ENCODE measurements at regions not wholly inside any gene's neighbourhood (a gene's known extent, or its start where the extent isn't known, plus 50 kb on each side); places are given as distances from the start of the nearest gene placed in this dataset.

DNA sequence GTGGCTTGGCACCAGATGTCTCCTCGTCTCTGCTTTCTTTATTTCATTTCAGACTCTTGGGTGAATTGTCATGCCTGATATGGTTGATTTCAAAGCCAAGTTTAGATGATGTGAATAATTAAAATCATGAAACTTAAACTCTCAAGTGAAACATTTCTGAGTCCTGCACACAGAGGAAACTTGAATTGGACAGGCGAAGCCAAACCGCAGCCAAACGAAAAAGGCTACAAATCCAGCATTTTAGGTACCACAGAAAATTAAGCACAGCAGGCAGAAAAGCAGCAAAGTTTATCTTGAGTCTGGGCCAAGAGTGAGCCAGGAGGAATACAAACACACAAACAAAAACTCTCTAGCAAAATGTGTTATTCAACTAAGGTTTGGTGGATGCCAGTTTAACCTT is 659.8 kb upstream of the KLF4 start:
- no peak for DNase-seq (ENCODE audit: low spot score)
- TF ChIP-seq, protein P1, sequence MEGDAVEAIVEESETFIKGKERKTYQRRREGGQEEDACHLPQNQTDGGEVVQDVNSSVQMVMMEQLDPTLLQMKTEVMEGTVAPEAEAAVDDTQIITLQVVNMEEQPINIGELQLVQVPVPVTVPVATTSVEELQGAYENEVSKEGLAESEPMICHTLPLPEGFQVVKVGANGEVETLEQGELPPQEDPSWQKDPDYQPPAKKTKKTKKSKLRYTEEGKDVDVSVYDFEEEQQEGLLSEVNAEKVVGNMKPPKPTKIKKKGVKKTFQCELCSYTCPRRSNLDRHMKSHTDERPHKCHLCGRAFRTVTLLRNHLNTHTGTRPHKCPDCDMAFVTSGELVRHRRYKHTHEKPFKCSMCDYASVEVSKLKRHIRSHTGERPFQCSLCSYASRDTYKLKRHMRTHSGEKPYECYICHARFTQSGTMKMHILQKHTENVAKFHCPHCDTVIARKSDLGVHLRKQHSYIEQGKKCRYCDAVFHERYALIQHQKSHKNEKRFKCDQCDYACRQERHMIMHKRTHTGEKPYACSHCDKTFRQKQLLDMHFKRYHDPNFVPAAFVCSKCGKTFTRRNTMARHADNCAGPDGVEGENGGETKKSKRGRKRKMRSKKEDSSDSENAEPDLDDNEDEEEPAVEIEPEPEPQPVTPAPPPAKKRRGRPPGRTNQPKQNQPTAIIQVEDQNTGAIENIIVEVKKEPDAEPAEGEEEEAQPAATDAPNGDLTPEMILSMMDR (IDR thresholded peaks at IDR 0.05) = no peak

DNA sequence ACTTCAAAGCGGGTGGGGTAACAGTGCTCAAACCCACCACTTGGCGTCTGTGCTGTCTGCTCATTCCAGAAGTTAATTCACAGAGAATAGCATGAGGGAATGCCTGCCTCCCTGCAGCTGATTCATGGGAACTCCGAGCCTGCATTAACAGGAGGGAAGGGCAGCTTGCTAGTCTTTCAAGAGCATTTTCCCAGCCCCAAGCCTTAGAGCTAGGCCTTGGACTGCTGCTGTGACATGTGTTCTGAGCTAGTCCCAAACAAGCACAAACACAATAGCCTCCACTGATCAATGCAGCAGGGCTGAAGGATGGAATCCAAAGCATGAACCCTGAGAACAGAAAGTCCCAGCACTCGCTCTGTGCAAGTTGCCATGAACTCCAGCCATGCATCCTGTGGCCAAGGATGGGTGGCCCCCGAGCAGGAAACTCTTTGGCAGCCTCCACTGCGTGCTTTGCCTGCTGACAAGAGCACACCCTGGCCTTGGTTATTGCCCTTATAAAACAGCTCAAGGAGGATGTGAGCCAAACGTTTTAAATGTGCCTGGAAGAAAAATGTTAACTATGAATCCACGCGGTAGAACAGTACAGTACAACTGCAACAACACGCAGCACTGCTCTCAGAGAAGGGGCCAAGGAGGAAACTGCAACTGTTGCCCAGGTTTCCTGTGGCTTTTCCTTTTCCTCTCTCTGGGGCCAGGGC is 653.1 kb upstream of the KLF4 start:
- peak; percentile 96 for DNase-seq (ENCODE audit: low spot score)
- TF ChIP-seq, protein P1 (IDR thresholded peaks at IDR 0.05) = no peak
- H3K27ac ChIP-seq = peak overlapping the region; percentile 64 to 93
- H3K4me3 ChIP-seq = no peak overlapping the region

More for the DNA sequence above, 659.8 kb upstream of the KLF4 start:
- no peak overlapping the region for H3K4me3 ChIP-seq
- no peak overlapping the region for H3K27ac ChIP-seq

GRCh38 chr9:108142142-108142503 is 652.6 kb upstream of the KLF4 start:
- DNase-seq (ENCODE audit: low spot score) = no peak
- TF ChIP-seq, protein P1 (IDR thresholded peaks at IDR 0.05) = no peak
- Histone ChIP-seq H3K4me3 (no peak overlapping the region), H3K27ac (peak overlapping the region; percentile 64 to 93)

GRCh38 chr9:108139900-108140299 is 650.3 kb upstream of the KLF4 start:
- H3K27ac ChIP-seq = no peak overlapping the region
- DNase-seq (ENCODE audit: low spot score) = no peak
- TF ChIP-seq, protein P1 (IDR thresholded peaks at IDR 0.05) = no peak
- no peak overlapping the region for H3K4me3 ChIP-seq

- Histone ChIP-seq H3K27ac (no peak overlapping the region), H3K4me3 (no peak overlapping the region)
- no peak for DNase-seq (ENCODE audit: low spot score)
- TF ChIP-seq, protein P1 (IDR thresholded peaks at IDR 0.05) = no peak
These were observed 648.9 kb upstream of the KLF4 start for GRCh38 chr9:108138516-108138915.

DNA sequence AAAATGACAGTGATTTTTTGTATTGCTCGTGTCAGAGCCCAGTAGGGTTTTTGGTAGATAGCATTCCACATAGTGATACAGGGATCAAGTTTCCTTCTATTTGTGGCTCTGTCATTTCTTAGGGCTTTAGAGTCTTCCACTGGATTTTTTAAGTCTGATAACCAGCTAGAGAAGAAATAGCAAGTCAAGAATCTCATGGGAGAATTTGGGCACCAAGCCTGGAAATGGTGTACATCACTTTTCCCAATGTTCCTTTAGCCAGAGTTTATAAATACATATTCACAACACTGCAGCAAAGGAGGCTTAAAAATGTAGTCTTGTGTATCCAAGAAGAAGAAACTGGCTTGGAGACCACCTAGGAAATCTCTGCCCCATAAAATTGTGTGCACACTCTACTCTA is 647.1 kb upstream of the KLF4 start:
- Histone ChIP-seq H3K27ac (peak overlapping the region in 1 of 2 donors; percentile 49), H3K4me3 (no peak overlapping the region)
- no peak for DNase-seq (ENCODE audit: low spot score)
- TF ChIP-seq, protein P1 (IDR thresholded peaks at IDR 0.05) = no peak

DNA sequence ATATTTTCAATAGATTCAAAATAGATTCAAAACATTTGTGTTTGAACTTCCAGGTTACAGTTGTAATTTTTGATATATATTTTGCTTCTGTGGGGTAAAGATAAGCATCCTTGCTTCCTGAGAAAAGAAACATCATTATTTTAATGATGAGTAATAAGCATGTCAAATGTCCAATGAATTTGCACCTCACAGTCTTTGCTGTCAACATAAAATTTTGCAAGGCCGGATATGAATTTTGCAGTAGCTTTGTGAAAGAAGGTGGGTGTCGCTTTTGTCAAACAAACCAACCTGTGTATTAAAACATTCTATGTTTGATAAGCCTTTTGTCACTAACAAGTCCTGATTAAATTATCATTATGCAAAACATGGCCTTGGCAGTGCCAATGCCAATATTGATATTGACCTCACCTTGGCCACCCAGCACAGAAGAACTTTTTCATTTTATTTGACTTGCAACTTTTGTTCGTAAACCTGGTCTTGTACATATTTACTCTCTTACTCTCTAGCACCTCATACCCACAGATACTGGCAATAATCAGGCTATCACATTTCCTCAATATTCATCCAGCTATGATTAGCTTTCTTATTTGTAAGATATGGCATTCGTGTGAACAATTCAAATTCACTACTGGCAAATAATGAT is 645.0 kb upstream of the KLF4 start:
- TF ChIP-seq, protein P1 (IDR thresholded peaks at IDR 0.05) = no peak
- DNase-seq (ENCODE audit: low spot score) = no peak
- Histone ChIP-seq H3K27ac (no peak overlapping the region), H3K4me3 (no peak overlapping the region)
